IPS-18a (cell line): ENCODE measurements at regions not wholly inside any gene's neighbourhood (a gene's known extent, or its start where the extent isn't known, plus 50 kb on each side); places are given as distances from the start of the nearest gene placed in this dataset.

Source experiments
- H3K27ac ChIP-seq: one replicate; pipeline ENCODE4 v1.5.1; 2013; ENCODE audit warnings: low read length
- H3K27me3 ChIP-seq: one replicate; pipeline ENCODE4 v1.6.1; 2013; ENCODE audit warnings: mild to moderate bottlenecking, low read length; ENCODE audit not compliant: control insufficient read depth, insufficient read depth
- H3K36me3 ChIP-seq: one replicate; pipeline ENCODE4 v1.6.1; 2013; ENCODE audit warnings: low read depth, low read length; ENCODE audit not compliant: control insufficient read depth
- H3K4me1 ChIP-seq: one replicate; pipeline ENCODE4 v1.6.1; 2013; ENCODE audit warnings: low read depth, low read length; ENCODE audit not compliant: control insufficient read depth
- H3K4me3 ChIP-seq: one replicate; pipeline ENCODE4 v1.5.1; 2013; ENCODE audit warnings: low read length
- H3K9ac ChIP-seq: one replicate; pipeline ENCODE4 v1.6.1; 2013; ENCODE audit warnings: mild to moderate bottlenecking, low read length, moderate library complexity
- H3K9me3 ChIP-seq: one replicate; pipeline ENCODE4 v1.6.1; 2013; ENCODE audit warnings: low read depth, low read length; ENCODE audit not compliant: control insufficient read depth

GRCh38 chr11:121777056-121777455 lies 324.3 kb upstream of the SORL1-AS1 start:
- no peaks in the 10 kb centered on the region for H3K9me3 ChIP-seq
- no peak overlapping the region for H3K27ac ChIP-seq
- H3K4me1 ChIP-seq: no peaks in the 10 kb centered on the region
- no peak overlapping the region for H3K9ac ChIP-seq
- H3K4me3 ChIP-seq: no peak overlapping the region
- H3K27me3 ChIP-seq: no peaks in the 10 kb centered on the region
- H3K36me3 ChIP-seq: no peaks in the 10 kb centered on the region

- Histone ChIP-seq H3K9me3 (no peaks in the 10 kb centered on the region), H3K36me3 (no peaks in the 10 kb centered on the region)
Observed at GRCh38 chr11:121775276-121775675, 322.5 kb upstream of the SORL1-AS1 start.

GRCh38 chr11:121773076-121773475 lies 320.3 kb upstream of the SORL1-AS1 start:
- no peak overlapping the region for H3K4me3 ChIP-seq
- H3K9ac ChIP-seq: no peak overlapping the region
- no peaks in the 10 kb centered on the region for H3K27me3 ChIP-seq
- no peaks in the 10 kb centered on the region for H3K4me1 ChIP-seq
- no peaks in the 10 kb centered on the region for H3K36me3 ChIP-seq
- no peaks in the 10 kb centered on the region for H3K9me3 ChIP-seq
- H3K27ac ChIP-seq: no peak overlapping the region

More at GRCh38 chr11:121775276-121775675, 322.5 kb upstream of the SORL1-AS1 start:
- H3K27me3 ChIP-seq: no peaks in the 10 kb centered on the region
- H3K4me1 ChIP-seq: no peaks in the 10 kb centered on the region
- no peak overlapping the region for H3K4me3 ChIP-seq
- no peak overlapping the region for H3K27ac ChIP-seq
- H3K9ac ChIP-seq: no peak overlapping the region

GRCh38 chr11:121770939-121771595 lies 318.3 kb upstream of the SORL1-AS1 start:
- H3K27ac ChIP-seq: no peak overlapping the region
- no peaks in the 10 kb centered on the region for H3K27me3 ChIP-seq
- H3K4me1 ChIP-seq: no peaks in the 10 kb centered on the region
- H3K4me3 ChIP-seq: no peak overlapping the region
- no peak overlapping the region for H3K9ac ChIP-seq
- H3K36me3 ChIP-seq: no peaks in the 10 kb centered on the region
- H3K9me3 ChIP-seq: no peaks in the 10 kb centered on the region

GRCh38 chr11:121769191-121769590 lies 316.4 kb upstream of the SORL1-AS1 start:
- no peaks in the 10 kb centered on the region for H3K36me3 ChIP-seq
- H3K4me3 ChIP-seq: no peak overlapping the region
- no peaks in the 10 kb centered on the region for H3K27me3 ChIP-seq

GRCh38 chr11:121767433-121767832 lies 314.7 kb upstream of the SORL1-AS1 start:
- H3K4me1 ChIP-seq: no peaks in the 10 kb centered on the region
- H3K27ac ChIP-seq: no peak overlapping the region
- no peaks in the 10 kb centered on the region for H3K36me3 ChIP-seq
- no peak overlapping the region for H3K9ac ChIP-seq
- H3K4me3 ChIP-seq: no peak overlapping the region
- no peaks in the 10 kb centered on the region for H3K27me3 ChIP-seq
- H3K9me3 ChIP-seq: no peaks in the 10 kb centered on the region

More at GRCh38 chr11:121769191-121769590, 316.4 kb upstream of the SORL1-AS1 start:
- no peaks in the 10 kb centered on the region for H3K9me3 ChIP-seq
- H3K27ac ChIP-seq: no peak overlapping the region
- no peaks in the 10 kb centered on the region for H3K4me1 ChIP-seq
- no peak overlapping the region for H3K9ac ChIP-seq

- Histone ChIP-seq H3K4me3 (no peak overlapping the region), H3K27me3 (no peaks in the 10 kb centered on the region), H3K9me3 (no peaks in the 10 kb centered on the region), H3K36me3 (no peaks in the 10 kb centered on the region), H3K27ac (no peak overlapping the region), H3K4me1 (no peaks in the 10 kb centered on the region), H3K9ac (no peak overlapping the region)
Observed at GRCh38 chr11:121766991-121767390, 314.2 kb upstream of the SORL1-AS1 start.

GRCh38 chr11:121766166-121766565 lies 313.4 kb upstream of the SORL1-AS1 start:
- Histone ChIP-seq H3K27me3 (no peaks in the 10 kb centered on the region), H3K9me3 (no peaks in the 10 kb centered on the region), H3K36me3 (no peaks in the 10 kb centered on the region), H3K9ac (no peak overlapping the region), H3K27ac (no peak overlapping the region), H3K4me1 (no peaks in the 10 kb centered on the region), H3K4me3 (no peak overlapping the region)

GRCh38 chr11:121763526-121763925 lies 310.8 kb upstream of the SORL1-AS1 start:
- Histone ChIP-seq H3K4me1 (no peaks in the 10 kb centered on the region), H3K27ac (no peak overlapping the region), H3K4me3 (no peak overlapping the region), H3K36me3 (no peaks in the 10 kb centered on the region), H3K9me3 (no peaks in the 10 kb centered on the region), H3K9ac (no peak overlapping the region), H3K27me3 (no peaks in the 10 kb centered on the region)

GRCh38 chr11:121762820-121763219 lies 310.1 kb upstream of the SORL1-AS1 start:
- Histone ChIP-seq H3K27me3 (no peaks in the 10 kb centered on the region), H3K4me1 (no peaks in the 10 kb centered on the region), H3K4me3 (no peak overlapping the region), H3K36me3 (no peaks in the 10 kb centered on the region), H3K27ac (no peak overlapping the region), H3K9me3 (no peaks in the 10 kb centered on the region), H3K9ac (no peak overlapping the region)

- H3K27ac ChIP-seq: no peak overlapping the region
- H3K9me3 ChIP-seq: no peaks in the 10 kb centered on the region
- no peaks in the 10 kb centered on the region for H3K36me3 ChIP-seq
- H3K4me3 ChIP-seq: no peak overlapping the region
- no peaks in the 10 kb centered on the region for H3K27me3 ChIP-seq
- H3K9ac ChIP-seq: no peak overlapping the region
- peaks cover 6% of the 10 kb centered on the region for H3K4me1 ChIP-seq
Observed at GRCh38 chr11:121761186-121761585, 308.4 kb upstream of the SORL1-AS1 start.

GRCh38 chr11:121757480-121758125 lies 304.8 kb upstream of the SORL1-AS1 start:
- no peak overlapping the region for H3K27ac ChIP-seq

More at GRCh38 chr11:121757480-121758125, 304.8 kb upstream of the SORL1-AS1 start:
- Histone ChIP-seq H3K9ac (no peak overlapping the region), H3K36me3 (no peaks in the 10 kb centered on the region), H3K27me3 (no peaks in the 10 kb centered on the region), H3K4me3 (no peak overlapping the region), H3K9me3 (no peaks in the 10 kb centered on the region), H3K4me1 (peaks cover 16% of the 10 kb centered on the region)
